HEK293 (cell line): ENCODE measurements at regions not wholly inside any gene's neighbourhood (a gene's known extent, or its start where the extent isn't known, plus 50 kb on each side); places are given as distances from the start of the nearest gene placed in this dataset.

Experiments
- CTCF ChIA-PET: fragments of 350-600 bp; formaldehyde crosslinking; extraction: SDS; loops from one replicate; lab custom pipeline; 2021; ENCODE audit warnings: antibody characterized with exemption; lab: Yijun Ruan, JAX
- POLR2A ChIA-PET: fragments of 300-600 bp; formaldehyde crosslinking; extraction: SDS; loops from one replicate; lab custom pipeline; 2020; ENCODE audit warnings: antibody characterized with exemption, inconsistent platforms; lab: Yijun Ruan, JAX
- H3K27ac ChIP-seq: fragments of 200-500 bp; sonication (Bioruptor generic); 2 replicates; pipeline ENCODE4 v1.5.1; 2014; ENCODE audit warnings: low read depth, low read length, control low read depth, inconsistent platforms; ENCODE audit errors: extremely low read depth
- H3K36me3 ChIP-seq, 2 experiments: fragments of 200-500 bp in 1 of 2; sonication (Bioruptor generic) in 1 of 2; 1 replicate in 1 of 2; 2 replicates in 1 of 2; pipeline ENCODE4 v1.5.1; 2014 to 2017; ENCODE audit warnings: inconsistent platforms in 2 of 2, low read length in 2 of 2; ENCODE audit not compliant: control insufficient read depth in 2 of 2, insufficient read depth in 1 of 2
- H3K4me1 ChIP-seq: fragments of 200-500 bp; sonication (Bioruptor generic); 2 replicates; pipeline ENCODE4 v1.5.1; 2014; ENCODE audit warnings: mild to moderate bottlenecking, low read length, inconsistent platforms; ENCODE audit not compliant: control insufficient read depth, insufficient read depth
- H3K4me3 ChIP-seq: 2 replicates; pipeline ENCODE4 v1.5.1; 2011; ENCODE audit warnings: low read depth, mild to moderate bottlenecking, control low read depth, low read length, moderate library complexity
- H3K9me3 ChIP-seq: fragments of 200-500 bp; sonication (Bioruptor generic); 2 replicates; pipeline ENCODE4 v1.5.1; 2014; ENCODE audit warnings: low read depth, low read length, inconsistent platforms; ENCODE audit not compliant: control insufficient read depth, insufficient read depth
- FEZF1 ChIP-seq: fragments of 450-650 bp; formaldehyde crosslinking; IDR thresholded peaks from 2 replicates; pipeline ENCODE4 v1.5.1; 2016; ENCODE audit warnings: missing biosample characterization, missing genetic modification characterization
- GFI1B ChIP-seq: fragments of 450-650 bp; formaldehyde crosslinking; IDR thresholded peaks from 2 replicates; pipeline ENCODE4 v1.5.1; 2016; ENCODE audit warnings: missing biosample characterization, missing genetic modification characterization
- PRDM6 ChIP-seq: fragments of 450-650 bp; formaldehyde crosslinking; IDR thresholded peaks from 2 replicates; pipeline ENCODE4 v1.5.1; 2017; ENCODE audit warnings: missing biosample characterization, missing genetic modification characterization
- RBAK ChIP-seq: fragments of 450-650 bp; formaldehyde crosslinking; IDR thresholded peaks from 2 replicates; pipeline ENCODE4 v1.5.1; 2016; ENCODE audit warnings: missing biosample characterization, missing genetic modification characterization
- SALL2 ChIP-seq: fragments of 450-650 bp; formaldehyde crosslinking; IDR thresholded peaks from 2 replicates; pipeline ENCODE4 v1.5.0; 2017; ENCODE audit warnings: missing biosample characterization, mild to moderate bottlenecking, missing genetic modification characterization, borderline replicate concordance
- SETDB1 ChIP-seq: IDR thresholded peaks from one replicate; pipeline ENCODE4 v1.6.1; 2017; ENCODE audit warnings: mild to moderate bottlenecking, low read length, moderate library complexity, mixed read lengths; ENCODE audit not compliant: insufficient read length
- ZBTB17 ChIP-seq: fragments of 450-650 bp; formaldehyde crosslinking; IDR thresholded peaks from 2 replicates; pipeline ENCODE4 v1.5.1; 2016; ENCODE audit warnings: missing biosample characterization, missing genetic modification characterization
- ZFHX2 ChIP-seq: fragments of 450-650 bp; formaldehyde crosslinking; conservative IDR thresholded peaks from 2 replicates; pipeline ENCODE4 v1.5.1; 2016; ENCODE audit warnings: missing biosample characterization, missing genetic modification characterization
- ZFP3 ChIP-seq: fragments of 450-650 bp; formaldehyde crosslinking; IDR thresholded peaks from 2 replicates; pipeline ENCODE4 v1.5.1; 2016; ENCODE audit warnings: low read depth, missing biosample characterization, missing genetic modification characterization
- ZFP69B ChIP-seq: fragments of 450-650 bp; formaldehyde crosslinking; IDR thresholded peaks from 2 replicates; pipeline ENCODE4 v1.5.1; 2016; ENCODE audit warnings: missing biosample characterization, missing genetic modification characterization
- ZNF114 ChIP-seq: fragments of 450-650 bp; formaldehyde crosslinking; IDR thresholded peaks from 2 replicates; pipeline ENCODE4 v1.5.0; 2017; ENCODE audit warnings: missing biosample characterization, missing genetic modification characterization
- ZNF140 ChIP-seq: fragments of 450-650 bp; formaldehyde crosslinking; IDR thresholded peaks from 2 replicates; pipeline ENCODE4 v1.5.1; 2016; ENCODE audit warnings: missing biosample characterization, missing genetic modification characterization
- ZNF202 ChIP-seq: fragments of 450-650 bp; formaldehyde crosslinking; IDR thresholded peaks from 2 replicates; pipeline ENCODE4 v1.5.1; 2016; ENCODE audit warnings: missing biosample characterization, missing genetic modification characterization, borderline replicate concordance
- ZNF341 ChIP-seq: fragments of 450-650 bp; formaldehyde crosslinking; IDR thresholded peaks from 2 replicates; pipeline ENCODE4; 2016; ENCODE audit warnings: low read depth, missing biosample characterization, missing genetic modification characterization
- ZNF626 ChIP-seq: fragments of 450-650 bp; sonication (Bioruptor Pico); formaldehyde crosslinking; IDR thresholded peaks from 2 replicates; pipeline ENCODE4 v1.5.1; 2018; ENCODE audit warnings: missing biosample characterization, missing genetic modification characterization, inconsistent platforms
- ZNF629 ChIP-seq: fragments of 450-650 bp; formaldehyde crosslinking; IDR thresholded peaks from 2 replicates; pipeline ENCODE4 v1.5.1; 2017; ENCODE audit warnings: missing biosample characterization, missing genetic modification characterization
- ZNF785 ChIP-seq: fragments of 450-650 bp; formaldehyde crosslinking; IDR thresholded peaks from 2 replicates; pipeline ENCODE4 v1.5.1; 2016; ENCODE audit warnings: missing biosample characterization, missing genetic modification characterization
- ZNF791 ChIP-seq: fragments of 450-650 bp; formaldehyde crosslinking; IDR thresholded peaks from 2 replicates; pipeline ENCODE4 v1.5.1; 2016; ENCODE audit warnings: missing biosample characterization, missing genetic modification characterization
- ZSCAN30 ChIP-seq: fragments of 450-650 bp; IDR thresholded peaks from 2 replicates; pipeline ENCODE4 v1.5.1; 2018; ENCODE audit warnings: missing biosample characterization, mild to moderate bottlenecking, missing genetic modification characterization, moderate library complexity
- TF ChIP-seq, protein P1 (sequence below): fragments of 450-650 bp; formaldehyde crosslinking; optimal IDR thresholded peaks from 2 replicates; pipeline ENCODE3; 2016; ENCODE audit warnings: missing biosample characterization, mild to moderate bottlenecking, missing genetic modification characterization
- TF ChIP-seq, protein P2 (sequence below): fragments of 450-650 bp; formaldehyde crosslinking; IDR thresholded peaks from 2 replicates; pipeline ENCODE4 v1.5.1; 2016; ENCODE audit warnings: missing biosample characterization, missing genetic modification characterization

GRCh38 chr4:66829310-66829709 is 716.0 kb downstream of the CENPC start:
- no peaks in the 10 kb centered on the region for H3K4me1 ChIP-seq

DNA sequence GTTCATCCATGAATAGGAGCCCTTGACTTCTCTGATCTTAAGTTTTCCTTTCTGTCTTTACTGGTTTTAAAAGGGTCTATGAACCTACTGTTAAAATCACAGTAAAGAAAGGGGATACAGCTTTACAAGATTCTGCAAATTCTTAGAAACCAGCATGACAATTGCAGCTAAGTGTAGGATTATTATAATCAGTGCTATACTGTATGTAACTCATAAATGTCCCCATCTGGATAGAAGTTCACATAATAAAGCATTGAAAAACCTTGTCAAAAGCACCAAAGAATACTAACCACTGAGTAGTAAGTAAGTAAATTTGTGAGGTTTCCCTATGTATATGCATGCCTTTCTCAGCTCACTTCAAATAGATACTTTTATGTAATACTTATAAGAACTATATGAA is 724.6 kb downstream of the CENPC start:
- POLR2A ChIA-PET, result no interaction called here
- TF ChIP-seq, protein P1, sequence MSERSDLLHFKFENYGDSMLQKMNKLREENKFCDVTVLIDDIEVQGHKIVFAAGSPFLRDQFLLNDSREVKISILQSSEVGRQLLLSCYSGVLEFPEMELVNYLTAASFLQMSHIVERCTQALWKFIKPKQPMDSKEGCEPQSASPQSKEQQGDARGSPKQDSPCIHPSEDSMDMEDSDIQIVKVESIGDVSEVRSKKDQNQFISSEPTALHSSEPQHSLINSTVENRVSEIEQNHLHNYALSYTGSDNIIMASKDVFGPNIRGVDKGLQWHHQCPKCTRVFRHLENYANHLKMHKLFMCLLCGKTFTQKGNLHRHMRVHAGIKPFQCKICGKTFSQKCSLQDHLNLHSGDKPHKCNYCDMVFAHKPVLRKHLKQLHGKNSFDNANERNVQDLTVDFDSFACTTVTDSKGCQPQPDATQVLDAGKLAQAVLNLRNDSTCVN, result no peak
- TF ChIP-seq ZSCAN30 (tag by site-specific recombination), result no peak
- TF ChIP-seq ZNF791 (tag by site-specific recombination), result no peak
- TF ChIP-seq GFI1B (tag by site-specific recombination), result no peak
- CTCF ChIA-PET, result no interaction called here
- Histone ChIP-seq H3K4me1 (no peaks in the 10 kb centered on the region), H3K9me3 (no peaks in the 10 kb centered on the region), H3K27ac (no peak overlapping the region), H3K4me3 (no peak overlapping the region), H3K36me3 (no peaks in the 10 kb centered on the region)

More at GRCh38 chr4:66829310-66829709, 716.0 kb downstream of the CENPC start:
- H3K9me3 ChIP-seq, result no peaks in the 10 kb centered on the region
- H3K27ac ChIP-seq, result no peak overlapping the region
- no peaks in the 10 kb centered on the region for H3K36me3 ChIP-seq
- TF ChIP-seq ZNF114, result no peak
- no peak for TF ChIP-seq ZFP69B (tag by site-specific recombination)
- no peak for TF ChIP-seq ZNF629 (tag by site-specific recombination)
- no peak for TF ChIP-seq SALL2 (tag by site-specific recombination)
- no peak for TF ChIP-seq ZNF341 (tag by site-specific recombination)
- no peak for TF ChIP-seq ZNF785 (tag by site-specific recombination)
- no peak for TF ChIP-seq SETDB1
- no peak overlapping the region for H3K4me3 ChIP-seq
- CTCF ChIA-PET, result interaction anchor here (0.6 kb wide), 1 partner anchor 527 kb away, joined by 3 read pairs; no protein-coding TSS in a partner anchor
- POLR2A ChIA-PET, result no interaction called here

GRCh38 chr4:66814277-66814676 is 731.0 kb downstream of the CENPC start:
- no peaks in the 10 kb centered on the region for H3K36me3 ChIP-seq
- ChIA-PET CTCF (no interaction called here), POLR2A (no interaction called here)
- H3K4me1 ChIP-seq, result no peaks in the 10 kb centered on the region
- no peaks in the 10 kb centered on the region for H3K9me3 ChIP-seq
- no peak overlapping the region for H3K4me3 ChIP-seq
- H3K27ac ChIP-seq, result no peak overlapping the region
- TF ChIP-seq ZNF626 (tag by site-specific recombination) (no peak), ZNF202 (tag by site-specific recombination) (no peak), FEZF1 (tag by site-specific recombination) (no peak)

- TF ChIP-seq SETDB1 (no peak), ZNF341 (tag by site-specific recombination) (no peak), ZBTB17 (no peak), PRDM6 (tag by site-specific recombination) (no peak), ZNF140 (tag by site-specific recombination) (no peak), ZFHX2 (tag by site-specific recombination) (no peak), ZFP3 (tag by site-specific recombination) (no peak), RBAK (tag by site-specific recombination) (no peak)
- TF ChIP-seq, protein P2, sequence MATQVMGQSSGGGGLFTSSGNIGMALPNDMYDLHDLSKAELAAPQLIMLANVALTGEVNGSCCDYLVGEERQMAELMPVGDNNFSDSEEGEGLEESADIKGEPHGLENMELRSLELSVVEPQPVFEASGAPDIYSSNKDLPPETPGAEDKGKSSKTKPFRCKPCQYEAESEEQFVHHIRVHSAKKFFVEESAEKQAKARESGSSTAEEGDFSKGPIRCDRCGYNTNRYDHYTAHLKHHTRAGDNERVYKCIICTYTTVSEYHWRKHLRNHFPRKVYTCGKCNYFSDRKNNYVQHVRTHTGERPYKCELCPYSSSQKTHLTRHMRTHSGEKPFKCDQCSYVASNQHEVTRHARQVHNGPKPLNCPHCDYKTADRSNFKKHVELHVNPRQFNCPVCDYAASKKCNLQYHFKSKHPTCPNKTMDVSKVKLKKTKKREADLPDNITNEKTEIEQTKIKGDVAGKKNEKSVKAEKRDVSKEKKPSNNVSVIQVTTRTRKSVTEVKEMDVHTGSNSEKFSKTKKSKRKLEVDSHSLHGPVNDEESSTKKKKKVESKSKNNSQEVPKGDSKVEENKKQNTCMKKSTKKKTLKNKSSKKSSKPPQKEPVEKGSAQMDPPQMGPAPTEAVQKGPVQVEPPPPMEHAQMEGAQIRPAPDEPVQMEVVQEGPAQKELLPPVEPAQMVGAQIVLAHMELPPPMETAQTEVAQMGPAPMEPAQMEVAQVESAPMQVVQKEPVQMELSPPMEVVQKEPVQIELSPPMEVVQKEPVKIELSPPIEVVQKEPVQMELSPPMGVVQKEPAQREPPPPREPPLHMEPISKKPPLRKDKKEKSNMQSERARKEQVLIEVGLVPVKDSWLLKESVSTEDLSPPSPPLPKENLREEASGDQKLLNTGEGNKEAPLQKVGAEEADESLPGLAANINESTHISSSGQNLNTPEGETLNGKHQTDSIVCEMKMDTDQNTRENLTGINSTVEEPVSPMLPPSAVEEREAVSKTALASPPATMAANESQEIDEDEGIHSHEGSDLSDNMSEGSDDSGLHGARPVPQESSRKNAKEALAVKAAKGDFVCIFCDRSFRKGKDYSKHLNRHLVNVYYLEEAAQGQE (tag by site-specific recombination), result no peak
- no peaks in the 10 kb centered on the region for H3K9me3 ChIP-seq
- ChIA-PET CTCF (no interaction called here), POLR2A (no interaction called here)
- H3K36me3 ChIP-seq, result no peaks in the 10 kb centered on the region
- no peaks in the 10 kb centered on the region for H3K4me1 ChIP-seq
- no peak overlapping the region for H3K4me3 ChIP-seq
- H3K27ac ChIP-seq, result no peak overlapping the region
Observed at GRCh38 chr4:66805582-66805981, 739.7 kb downstream of the CENPC start.
